GM21526 (cell line): ENCODE measurements at regions not wholly inside any gene's neighbourhood (a gene's known extent, or its start where the extent isn't known, plus 50 kb on each side); places are given as distances from the start of the nearest gene placed in this dataset.
"Not testable (repeated sequence)": the region's sequence is repeated elsewhere in the genome, so short reads cannot be mapped to it uniquely, and the experiment has no call there.

Source experiments
- ATAC-seq: cut with Tn5 transposase; IDR thresholded peaks from one replicate; pipeline ENCODE4 v1.9.1; 2021; ENCODE audit warnings: moderate library complexity; ENCODE audit not compliant: unreplicated experiment, low FRiP score

DNA sequence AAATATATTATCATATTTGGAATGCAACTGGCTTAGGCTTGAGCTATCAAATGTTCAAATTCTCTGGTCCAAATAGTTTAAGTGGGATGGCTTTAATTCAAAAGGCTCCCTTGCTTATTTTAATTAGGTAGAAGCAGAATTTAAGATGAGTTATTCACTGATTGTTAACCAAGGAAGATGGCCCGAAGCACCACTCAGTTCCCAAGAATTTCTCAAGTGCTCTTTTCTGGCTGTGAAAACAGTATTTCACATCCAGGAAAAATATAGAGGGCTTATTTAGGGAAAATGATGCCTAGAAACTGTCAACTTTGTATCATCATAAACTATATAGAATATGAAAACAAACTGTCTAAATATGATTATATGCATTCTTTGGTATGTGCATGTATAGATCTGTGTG is 246.5 kb upstream of the SFRP2 start:
- no peak for ATAC-seq

DNA sequence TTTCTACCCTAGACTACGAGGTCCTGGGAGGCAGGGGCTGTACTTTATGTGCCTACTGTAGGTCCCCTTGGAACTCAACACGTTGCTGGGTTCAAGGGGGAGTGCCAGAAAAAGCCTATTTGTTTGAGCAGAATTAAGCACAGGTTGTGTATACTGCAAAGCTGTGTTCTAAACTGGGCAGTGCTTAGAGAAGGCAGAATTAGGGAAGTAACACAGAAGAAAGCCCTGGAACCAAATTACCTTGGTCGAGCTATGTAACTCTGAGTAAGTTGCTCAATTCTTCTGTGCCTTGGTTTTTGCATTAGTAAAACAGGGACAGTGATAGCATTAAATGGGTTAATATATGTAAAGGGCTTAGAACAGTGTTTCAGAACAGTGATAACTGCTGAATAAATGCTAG is 245.0 kb upstream of the SFRP2 start:
- ATAC-seq, result no peak

DNA sequence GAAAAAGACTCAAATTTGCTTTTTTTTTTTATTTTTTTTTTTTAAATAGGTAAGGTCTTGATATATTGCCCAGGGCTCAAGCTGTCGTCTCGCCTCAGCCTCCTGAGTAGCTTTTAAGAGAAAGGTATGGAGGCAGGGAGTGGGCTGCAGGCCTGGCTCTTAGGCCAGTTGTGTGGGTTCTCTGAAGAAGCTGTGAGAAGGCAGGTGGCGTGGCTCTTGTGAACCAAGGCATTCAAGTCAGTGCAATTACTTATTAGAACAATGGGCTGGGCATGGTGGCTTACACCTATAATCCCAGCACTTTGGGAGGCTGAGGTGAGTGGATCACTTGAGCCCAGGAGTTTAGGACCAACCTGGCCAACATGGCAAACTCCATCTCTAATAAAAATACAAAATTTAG is 244.0 kb upstream of the SFRP2 start:
- no peak for ATAC-seq

DNA sequence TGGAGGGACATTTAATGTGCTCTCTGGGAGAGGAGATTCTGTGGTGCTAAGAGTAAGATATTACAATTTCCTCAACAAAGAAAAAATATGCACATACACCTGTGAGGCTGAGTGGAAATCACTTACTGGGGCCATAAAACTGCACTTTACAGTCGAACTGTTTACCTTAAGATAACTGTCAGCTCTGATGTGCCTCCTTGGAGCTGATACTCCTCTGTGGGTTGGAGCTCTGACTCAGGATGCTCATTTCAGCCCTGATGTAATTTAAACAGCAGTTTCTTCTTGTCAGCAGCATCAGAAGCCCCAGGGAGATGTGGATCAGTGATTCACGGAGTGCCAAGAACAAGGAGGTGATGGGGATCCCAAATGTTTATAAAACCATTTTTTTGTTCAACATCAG is 241.9 kb upstream of the SFRP2 start:
- no peak for ATAC-seq

DNA sequence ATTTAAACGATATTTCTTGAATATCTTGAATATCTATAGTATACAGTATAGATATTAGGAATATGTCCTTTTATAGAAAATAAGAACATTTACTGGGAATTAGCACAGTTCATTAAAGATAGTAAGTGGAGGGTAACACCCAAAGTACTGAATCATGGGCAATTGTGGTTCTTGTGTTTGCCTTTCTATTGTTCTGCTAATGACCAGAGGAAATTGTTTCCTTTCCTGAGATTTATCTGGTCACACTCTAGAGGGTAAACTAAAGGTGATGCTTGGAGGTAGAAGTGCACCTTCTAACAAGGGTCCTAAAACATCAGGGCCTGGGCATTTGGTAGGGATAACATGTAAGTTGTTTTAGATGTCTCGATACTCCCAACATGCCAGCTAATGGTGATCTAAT is 241.3 kb upstream of the SFRP2 start:
- no peak for ATAC-seq

DNA sequence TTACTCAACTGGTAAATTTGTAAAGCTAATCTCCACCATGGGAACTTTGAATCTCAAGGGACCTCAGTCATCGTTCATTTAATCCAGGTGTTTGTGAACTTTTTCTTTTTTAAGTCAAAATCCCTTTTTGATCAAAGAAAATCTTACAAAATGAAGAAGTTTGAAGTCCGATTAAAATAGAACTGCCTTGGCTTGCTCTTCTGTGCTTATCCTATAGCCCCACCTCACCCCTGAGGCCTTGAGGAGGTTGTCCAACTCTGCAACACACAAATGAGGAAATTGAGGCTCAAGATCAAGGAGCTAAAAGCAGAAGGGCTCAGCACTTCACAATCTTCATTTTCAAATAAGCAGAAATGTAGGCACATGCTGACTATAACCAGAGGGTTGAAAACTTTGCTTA is 240.3 kb upstream of the SFRP2 start:
- ATAC-seq, result no peak

DNA sequence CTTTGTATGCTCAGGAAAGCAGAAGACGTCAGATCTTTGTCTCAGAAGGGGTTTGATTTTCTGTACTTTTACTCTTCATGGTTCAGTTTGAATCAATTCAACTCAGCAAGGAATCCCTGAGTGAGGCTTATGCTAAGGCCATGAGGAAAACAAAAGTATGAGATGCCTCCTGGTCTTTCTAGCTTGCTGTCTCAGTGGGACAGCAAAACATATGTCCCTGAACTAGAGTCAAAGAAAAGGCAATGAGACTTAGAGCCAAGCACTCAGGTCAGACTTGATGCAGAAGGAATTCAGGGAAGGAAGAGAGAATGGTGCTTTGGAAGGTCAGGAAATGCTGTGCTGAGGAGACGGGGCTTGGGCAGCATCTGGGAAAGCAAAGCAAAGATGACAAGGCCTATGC is 236.2 kb upstream of the SFRP2 start:
- ATAC-seq, result no peak

DNA sequence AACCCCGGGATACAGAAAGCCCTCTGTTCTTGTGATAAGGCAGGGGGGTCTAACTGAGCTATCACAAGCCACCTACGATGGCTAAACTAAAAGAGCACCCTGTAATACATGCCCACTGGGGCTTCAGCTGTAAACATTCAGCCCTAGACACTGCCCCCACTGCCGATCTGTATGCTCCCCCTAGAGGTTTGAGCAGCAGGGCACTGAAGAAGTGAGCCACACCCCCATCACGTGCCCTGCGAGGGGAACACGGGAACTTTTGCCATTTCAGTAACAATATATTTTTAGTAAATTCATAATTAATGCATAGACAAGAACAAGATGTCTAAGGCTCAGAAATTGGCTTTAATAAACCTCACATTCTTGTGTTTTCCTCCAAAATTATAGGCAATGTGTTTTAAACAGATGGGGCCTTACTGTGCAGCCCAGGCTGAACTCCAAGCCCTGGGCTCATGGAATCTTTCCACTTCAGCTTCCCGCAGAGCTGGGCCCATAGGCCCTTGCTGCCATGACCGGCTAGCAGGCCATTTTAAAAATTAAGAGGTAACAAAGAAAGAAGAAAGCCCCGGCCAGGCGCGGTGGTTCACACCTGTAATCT is 235.3 kb upstream of the SFRP2 start:
- no peak for ATAC-seq

DNA sequence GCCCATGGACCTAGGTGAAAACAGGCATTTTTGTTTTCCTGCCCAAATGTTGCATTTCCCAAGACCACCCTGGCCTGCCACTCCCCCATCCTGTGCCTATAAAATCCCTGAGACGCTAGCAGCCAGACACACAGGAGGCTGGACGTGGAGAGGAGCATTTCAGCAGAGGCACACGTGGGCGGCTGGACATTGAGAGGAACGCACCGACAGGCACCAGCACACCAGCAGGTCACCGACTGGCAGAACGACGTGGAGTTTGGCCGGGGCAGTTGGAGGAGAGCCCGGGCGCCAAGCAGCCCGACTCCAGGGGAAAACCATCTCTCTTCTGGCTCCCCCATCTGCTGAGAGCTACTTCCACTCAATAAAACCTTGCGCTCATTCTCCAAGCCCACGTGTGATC is 234.8 kb upstream of the SFRP2 start:
- not testable (repeated sequence) for ATAC-seq

DNA sequence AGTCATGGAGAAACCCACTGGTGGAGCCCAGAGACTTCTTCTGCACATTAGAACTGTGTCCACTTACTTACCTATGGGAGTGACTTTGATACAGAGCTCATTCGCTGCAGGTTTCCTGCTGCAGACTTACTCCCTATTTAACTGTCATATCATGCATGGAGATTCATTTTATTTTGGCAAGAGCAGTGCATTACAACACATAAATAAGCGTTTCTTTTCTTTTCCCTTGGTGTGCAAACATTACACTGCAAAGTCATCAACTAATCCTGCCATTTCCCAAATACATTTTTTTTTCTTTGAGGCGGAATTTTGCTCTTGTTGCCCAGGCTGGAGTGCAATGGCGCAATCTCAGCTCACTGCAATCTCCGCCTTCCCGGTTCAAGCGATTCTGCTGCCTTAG is 230.9 kb upstream of the SFRP2 start:
- ATAC-seq, result no peak

DNA sequence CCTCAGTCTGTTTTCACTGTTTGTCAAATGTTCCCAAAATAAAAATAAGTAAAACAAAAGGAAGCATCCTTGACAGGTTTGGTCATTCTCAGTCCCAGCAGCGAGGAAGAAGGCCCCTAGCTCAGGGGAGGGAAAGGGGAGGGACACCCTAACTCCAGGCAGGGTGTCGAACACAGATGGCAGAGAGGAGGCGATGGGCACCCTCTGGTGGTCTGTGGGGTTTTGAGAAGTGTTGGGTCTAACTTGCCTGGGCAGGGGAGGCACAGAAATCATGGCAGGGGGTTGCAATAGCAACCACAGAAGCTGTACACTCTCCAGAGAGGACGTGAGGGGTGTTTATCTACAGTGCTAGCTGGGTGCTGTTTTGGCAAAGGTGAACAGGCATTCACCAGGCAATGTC is 229.8 kb upstream of the SFRP2 start:
- no peak for ATAC-seq

DNA sequence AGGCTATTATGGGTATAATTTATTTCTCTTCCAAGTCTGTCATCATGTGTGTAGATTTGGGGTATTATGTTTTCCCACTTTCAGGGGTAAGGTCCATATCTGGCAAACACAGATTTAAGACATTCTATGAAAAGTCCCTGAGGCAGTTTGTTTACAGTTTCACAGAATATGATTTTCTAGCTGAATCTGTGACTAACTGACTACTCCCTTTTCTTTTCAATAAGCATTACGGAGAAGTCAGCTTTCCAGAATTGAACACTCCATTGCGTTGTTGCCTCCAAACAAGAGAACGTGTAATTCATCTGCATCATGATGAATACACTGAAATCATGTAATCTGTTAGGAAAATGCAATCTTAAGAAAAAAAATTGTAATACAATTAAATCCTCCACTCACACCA is 226.7 kb upstream of the SFRP2 start:
- no peak for ATAC-seq

DNA sequence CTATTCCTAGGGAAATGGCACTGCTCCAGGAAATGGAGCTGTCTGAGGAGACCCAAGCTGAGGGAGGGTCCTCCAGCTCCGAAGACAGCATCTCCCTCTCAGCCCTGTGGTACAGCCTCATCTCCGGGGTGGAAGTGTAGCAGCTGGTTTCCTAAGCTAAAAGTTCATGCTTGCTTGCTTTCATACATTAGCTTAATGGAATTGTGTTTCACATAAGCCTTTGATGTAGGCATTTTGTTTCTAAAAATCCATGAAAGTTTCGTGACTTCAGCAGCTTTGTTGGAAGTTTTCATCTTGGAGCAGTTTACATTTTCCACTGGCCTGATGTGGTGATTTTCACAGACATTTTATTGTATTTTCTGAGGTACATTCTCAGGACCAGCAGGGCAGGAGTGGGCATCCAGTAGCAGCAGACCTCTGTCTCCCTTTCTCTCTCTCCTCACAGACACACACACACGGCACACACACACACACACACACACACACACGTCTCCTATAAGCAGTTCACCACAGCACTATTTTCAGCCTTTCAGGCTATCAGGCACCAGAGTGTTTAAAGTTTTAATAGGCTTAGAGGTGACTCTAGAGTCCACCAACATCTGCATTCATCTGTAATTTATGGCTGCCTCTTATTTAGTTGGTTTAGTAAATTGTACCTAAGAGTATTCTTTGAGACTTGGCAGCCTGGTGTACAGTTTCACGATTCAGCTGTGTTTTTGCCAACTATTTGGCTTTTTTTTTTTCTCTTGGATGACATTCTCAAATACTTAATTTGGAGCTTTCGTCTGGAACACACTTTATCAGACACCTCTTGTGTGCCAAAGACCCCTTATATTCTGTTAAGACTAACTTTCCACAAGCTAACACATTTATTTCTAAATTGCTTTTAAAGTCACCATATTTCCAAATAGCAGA is 225.8 kb upstream of the SFRP2 start:
- no peak for ATAC-seq

DNA sequence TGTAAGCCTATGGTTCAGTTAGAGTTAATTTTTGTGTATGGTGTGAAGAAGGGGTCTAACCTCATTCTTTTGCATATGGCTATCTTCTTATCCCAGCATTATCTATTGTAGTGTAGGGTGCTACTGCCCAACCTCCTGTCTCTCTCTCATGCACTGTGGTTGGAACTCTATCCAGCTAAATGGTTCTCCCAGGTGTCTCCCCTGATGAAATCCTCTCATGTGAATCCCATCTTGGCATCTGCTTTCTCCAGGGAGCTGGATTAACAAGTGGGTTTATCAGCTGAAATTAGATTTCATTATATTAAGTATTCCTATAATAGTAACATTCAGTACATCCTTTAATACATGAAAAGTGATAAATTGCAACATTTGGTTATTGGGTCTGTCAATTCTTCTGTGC is 224.7 kb upstream of the SFRP2 start:
- no peak for ATAC-seq

DNA sequence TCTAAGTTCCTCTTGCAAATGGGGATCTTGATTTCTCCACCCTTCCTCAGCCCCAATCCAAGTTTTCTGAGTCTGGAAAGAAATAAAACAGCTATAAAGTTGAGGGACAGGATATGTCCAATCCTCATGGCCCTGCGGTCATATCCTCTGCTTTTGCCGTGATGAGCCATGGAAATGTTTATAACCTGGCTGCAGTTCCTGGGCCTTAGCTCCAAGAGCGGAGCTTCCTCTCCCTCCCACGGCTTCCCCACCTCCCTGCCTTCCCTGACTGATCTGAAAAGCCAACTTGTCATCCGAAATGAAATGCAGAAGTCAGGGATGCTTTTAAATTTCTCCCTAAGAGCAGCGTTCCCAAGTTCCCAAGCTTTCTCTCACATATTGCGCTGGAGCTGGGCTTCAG is 221.5 kb upstream of the SFRP2 start:
- ATAC-seq, result no peak

DNA sequence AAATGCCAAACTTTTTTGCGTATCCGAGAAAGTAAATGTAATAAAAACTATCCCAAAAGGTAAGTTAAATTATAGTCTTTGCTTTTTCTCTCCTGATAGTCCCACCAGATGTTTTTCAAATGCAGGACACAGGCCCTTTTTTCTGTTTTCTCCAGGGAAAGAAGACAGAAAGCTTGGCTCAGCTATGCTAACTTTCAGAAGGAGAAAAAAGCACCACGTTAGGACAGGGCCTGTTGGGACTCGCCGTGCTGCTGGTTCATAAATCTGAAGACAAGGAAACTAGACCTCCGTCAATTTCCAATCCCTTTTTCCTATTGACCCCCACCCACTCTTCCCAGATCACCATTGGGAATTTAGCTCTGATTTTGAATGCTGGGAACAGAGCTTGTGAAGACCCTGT is 220.9 kb upstream of the SFRP2 start:
- no peak for ATAC-seq

DNA sequence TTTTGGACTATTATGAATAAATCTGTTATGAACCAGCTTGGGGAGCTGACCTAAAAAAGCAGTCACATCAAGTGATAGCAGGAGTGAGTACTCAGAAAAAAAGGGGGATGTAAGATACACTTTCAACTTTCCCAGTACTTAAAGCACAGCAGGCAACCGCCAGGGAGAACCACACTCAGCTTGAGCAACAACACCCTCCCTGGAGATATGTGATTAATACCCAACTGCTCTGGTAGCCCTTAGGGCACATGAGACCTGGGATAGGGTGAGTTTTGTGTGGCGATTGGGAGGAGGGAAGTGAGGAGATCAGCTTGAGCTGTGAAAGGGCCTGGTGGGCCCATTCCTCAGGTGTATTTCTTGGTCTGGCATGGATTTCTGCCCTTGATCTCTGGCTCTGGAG is 220.3 kb upstream of the SFRP2 start:
- ATAC-seq, result no peak

DNA sequence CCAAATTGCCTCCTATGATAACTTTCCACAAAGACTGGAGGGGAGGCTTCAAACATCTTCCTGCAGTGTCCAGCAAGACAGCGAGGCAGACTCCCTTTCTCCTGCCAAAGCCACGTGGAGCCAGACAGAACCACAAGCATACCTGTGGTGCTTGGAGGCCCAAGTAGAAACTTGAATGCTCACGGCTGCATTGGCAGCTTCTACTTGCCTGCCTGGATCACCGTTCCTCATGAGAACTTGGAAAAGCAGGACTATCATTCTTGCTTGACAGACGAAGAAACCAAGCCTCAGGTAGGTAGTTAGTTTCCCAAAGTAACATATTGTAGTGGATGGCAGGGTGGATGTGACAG is 216.3 kb upstream of the SFRP2 start:
- ATAC-seq, result no peak

DNA sequence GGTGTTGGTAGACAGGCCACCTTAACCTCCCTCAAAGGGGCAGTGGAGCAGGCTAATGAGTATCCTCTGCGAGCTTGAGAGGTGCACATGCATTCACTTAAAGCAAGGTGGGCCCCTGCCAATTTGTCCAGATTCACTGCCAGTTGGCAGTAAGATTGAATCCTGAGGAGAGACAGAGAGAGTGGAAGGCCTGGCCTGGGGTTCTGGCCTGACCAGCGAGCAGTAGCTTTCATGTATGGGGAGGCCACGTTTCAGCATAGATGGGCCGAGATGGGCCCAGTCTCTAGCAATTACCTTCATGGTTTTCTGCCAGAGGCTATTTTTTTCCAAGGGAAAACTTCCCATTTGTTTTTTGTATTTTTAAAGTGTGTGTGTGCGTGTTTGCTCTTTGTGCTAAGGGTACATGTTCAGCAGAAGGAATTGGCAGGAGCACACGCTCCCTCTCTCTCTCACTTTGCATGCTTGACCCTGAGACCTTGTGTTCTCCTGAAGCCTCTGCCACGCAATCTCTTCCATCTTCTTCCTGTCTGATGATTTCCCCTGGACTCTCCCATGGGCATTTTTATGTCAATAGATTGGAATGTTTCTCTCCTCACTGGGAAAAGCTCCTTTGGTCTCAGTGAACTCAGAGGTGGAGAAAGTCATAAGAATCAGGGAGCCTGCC is 215.8 kb upstream of the SFRP2 start:
- no peak for ATAC-seq

DNA sequence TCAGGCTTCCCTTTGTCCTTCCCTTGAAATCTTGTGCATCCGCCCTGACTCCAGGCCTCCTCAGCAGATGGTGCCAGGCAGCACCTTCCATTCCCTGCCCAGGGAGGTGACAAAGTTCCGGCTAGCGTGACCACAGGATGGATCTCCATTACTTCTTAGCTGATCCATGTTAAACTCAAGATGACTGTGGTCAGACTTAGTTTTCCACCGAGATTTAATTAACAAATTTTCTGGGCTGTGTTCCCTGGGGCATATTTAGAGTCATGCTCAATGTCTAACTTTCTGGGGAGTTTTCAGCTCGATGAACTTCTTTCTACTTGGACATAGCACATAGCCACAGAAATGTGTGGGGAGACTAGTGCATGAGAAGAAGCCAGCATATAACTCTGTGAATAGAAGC is 215.1 kb upstream of the SFRP2 start:
- no peak for ATAC-seq

DNA sequence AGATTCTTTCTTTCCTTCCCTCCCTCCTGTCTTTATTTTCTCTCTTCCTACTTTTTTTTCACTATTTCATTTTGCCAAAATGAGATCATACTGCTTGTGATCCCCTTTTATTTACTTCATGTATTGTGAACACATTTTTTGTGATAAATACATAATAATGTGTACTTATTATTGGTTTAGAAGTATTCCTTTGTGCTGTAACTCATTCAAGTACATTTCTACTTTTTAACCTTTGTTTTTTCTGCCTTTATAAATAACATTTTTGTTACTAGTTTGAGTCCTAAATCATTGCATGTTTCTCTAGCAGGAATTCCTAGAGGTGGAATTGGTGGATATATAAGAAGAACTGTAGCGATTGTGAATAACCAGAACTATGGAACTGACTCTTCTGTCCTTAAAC is 214.5 kb upstream of the SFRP2 start:
- no peak for ATAC-seq

DNA sequence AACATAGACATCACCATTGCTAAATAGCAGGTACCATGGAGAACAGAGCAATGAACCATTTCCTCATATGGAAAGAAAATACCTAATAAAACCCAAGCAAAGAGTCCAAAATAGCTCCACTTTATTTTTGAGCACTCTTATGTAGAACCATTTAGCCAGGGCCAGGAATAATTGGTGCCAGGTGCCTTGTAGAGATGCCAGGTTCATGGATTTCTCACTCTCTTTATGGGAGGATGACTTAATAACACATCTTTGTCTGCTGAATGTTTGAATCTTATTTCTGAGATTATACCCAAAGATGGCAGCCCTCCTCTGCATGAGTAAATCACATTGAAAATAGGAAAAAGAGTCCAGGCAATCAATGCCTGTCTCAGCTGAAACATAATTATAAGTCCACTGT is 212.3 kb upstream of the SFRP2 start:
- ATAC-seq, result no peak
